GM12864 (cell line): ENCODE measurements at regions not wholly inside any gene's neighbourhood (a gene's known extent, or its start where the extent isn't known, plus 50 kb on each side); places are given as distances from the start of the nearest gene placed in this dataset.
"Not testable (repeated sequence)": the region's sequence is repeated elsewhere in the genome, so short reads cannot be mapped to it uniquely, and the experiment has no call there.

Experiments
- DNase-seq: peaks from one replicate; pipeline ENCODE4 v3.0.0-alpha.2; 2011; ENCODE audit warnings: low read depth
- H3K4me3 ChIP-seq: 2 replicates; pipeline ENCODE4 v1.5.1; 2011; ENCODE audit warnings: mild to moderate bottlenecking, low read depth, low read length, control low read depth
- TF ChIP-seq, protein P1 (sequence below): IDR thresholded peaks from 2 replicates; pipeline ENCODE4 v1.5.1; 2011; ENCODE audit warnings: low read depth, mild to moderate bottlenecking, moderate library complexity, low read length, control low read depth, inconsistent platforms; ENCODE audit errors: missing control alignments

DNA sequence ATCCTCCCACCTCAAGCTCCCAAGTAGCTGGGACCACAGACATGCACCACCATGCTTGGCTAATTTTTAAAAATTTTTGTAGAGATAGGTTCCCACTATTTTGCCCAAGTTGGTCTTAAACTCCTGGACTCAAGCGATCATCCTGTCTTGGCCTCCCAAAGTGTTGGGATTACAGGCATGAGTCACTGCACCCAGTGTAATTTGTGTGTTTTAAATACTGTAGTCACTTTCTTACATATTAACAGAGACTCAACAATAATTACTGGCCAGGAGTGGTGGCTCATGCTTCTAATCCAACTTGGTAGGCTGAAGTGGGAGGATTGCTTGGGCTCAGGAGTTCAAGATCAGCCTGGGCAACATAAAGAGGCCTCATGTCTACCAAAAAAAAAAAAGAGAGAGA is 293.0 kb downstream of the RDH14 start:
- TF ChIP-seq, protein P1, sequence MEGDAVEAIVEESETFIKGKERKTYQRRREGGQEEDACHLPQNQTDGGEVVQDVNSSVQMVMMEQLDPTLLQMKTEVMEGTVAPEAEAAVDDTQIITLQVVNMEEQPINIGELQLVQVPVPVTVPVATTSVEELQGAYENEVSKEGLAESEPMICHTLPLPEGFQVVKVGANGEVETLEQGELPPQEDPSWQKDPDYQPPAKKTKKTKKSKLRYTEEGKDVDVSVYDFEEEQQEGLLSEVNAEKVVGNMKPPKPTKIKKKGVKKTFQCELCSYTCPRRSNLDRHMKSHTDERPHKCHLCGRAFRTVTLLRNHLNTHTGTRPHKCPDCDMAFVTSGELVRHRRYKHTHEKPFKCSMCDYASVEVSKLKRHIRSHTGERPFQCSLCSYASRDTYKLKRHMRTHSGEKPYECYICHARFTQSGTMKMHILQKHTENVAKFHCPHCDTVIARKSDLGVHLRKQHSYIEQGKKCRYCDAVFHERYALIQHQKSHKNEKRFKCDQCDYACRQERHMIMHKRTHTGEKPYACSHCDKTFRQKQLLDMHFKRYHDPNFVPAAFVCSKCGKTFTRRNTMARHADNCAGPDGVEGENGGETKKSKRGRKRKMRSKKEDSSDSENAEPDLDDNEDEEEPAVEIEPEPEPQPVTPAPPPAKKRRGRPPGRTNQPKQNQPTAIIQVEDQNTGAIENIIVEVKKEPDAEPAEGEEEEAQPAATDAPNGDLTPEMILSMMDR: no peak
- H3K4me3 ChIP-seq: no peak overlapping the region

DNA sequence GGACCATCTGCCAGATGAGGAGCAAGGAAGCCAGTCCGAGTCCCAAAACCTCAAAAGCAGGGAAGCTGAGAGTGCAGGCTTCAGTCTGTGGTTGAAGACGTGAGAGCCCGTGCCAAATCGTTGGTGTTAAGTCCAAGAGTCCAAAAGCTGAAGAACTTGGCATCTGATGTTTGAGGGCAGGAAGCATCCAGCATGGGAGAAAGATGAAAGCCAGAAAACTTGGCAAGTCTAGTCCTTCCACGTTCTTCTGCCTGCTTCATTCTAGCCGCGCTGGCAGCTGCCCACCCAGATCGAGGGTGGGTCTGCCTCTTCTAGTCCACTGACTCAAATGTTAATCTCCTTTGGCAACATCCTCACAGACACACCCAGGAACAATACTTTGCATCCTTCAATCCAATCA is 293.8 kb downstream of the RDH14 start:
- H3K4me3 ChIP-seq, DNase-seq: not testable (repeated sequence)

More for the DNA sequence above, 293.0 kb downstream of the RDH14 start:
- DNase-seq: no peak

DNA sequence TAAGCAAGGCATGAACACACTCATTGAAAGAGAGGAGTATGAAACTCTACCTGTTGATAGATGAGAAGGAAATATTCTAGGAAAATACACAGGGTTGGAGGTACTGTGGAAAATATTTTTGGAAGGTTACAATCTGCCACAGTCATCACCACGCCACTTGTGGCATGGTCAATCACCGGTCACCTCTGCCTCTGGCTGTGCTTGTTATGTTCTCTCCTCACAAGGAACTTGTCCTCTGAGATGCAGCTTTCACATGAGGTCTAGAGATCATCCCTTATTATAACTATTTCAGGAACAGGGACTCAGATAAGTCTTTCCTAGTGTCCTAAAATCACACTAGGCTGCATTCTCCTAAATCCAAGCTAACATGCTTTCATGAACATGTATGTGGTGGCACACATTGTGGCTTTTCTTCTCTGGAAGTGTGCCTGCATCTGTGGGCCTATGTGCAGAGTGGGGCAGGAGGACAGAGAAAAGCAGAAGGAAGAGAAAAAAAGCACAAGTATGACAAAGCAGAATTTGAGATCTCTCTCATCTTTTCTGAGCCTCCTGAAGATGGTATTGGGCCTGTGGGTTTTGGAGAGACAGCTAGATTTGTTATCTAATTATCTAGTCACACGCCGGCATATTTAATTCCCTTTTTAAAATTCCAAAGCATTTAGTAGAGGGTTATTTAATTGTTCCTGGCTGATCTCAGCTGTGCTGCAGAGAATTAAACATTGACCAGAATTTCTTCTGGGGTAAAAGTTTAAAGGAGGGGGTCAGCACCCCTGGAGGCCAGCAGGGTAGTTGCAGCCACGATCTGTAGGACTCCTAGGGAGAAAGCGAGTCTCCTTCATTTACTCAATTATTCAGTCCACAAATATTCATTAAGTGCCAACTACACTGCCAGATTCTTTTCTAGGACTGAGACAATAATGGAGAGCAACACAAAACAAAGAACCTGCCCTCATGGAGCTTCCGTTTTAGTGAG is 294.6 kb downstream of the RDH14 start:
- H3K4me3 ChIP-seq: no peak overlapping the region
- TF ChIP-seq, protein P1: peak; percentile 41
- no peak for DNase-seq

DNA sequence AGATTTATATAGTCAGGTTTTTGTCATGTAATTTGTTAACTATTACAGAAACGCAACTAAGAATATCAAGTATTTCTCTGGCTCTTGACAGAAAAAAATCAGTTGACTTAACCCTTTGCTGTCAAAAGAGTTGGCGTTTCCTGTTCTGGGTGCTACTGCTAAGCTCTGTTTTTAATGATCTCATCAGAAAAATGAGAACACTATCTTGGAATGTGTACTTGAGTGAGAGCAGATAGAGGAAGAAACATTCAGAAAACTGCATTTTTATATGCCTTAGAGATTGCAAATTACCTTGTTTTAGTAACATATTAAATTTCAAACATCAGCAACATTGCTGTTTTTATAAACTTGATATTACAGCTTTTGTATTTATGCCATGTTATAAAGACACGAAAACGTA is 297.9 kb downstream of the RDH14 start:
- TF ChIP-seq, protein P1: no peak
- no peak overlapping the region for H3K4me3 ChIP-seq
- no peak for DNase-seq

DNA sequence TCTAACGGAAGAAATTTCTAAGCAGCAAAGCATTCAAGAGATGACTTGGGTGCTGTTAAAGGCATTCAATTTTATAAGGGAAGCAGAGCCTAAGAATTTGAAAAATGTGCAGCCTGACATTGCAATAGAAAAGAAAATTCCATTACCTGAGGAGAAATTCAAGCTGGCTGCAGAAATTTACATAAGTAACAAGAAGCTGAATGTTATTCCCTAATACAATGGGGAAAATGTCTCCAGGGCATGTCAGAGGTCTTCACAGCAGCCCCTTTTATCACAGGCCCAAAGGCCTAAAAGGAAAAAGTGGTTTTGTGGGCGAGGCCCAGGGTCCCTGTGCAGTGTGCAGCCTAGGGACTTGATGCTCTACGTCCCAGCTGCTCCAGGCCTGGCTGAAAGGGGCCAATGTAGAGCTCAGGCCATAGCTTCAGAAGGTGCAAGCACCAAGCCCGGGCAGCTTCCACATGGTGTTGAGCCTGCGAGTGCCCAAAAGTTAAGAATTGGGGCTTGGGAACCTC is 306.7 kb downstream of the RDH14 start:
- H3K4me3 ChIP-seq: no peak overlapping the region
- TF ChIP-seq, protein P1: no peak
- DNase-seq: no peak

DNA sequence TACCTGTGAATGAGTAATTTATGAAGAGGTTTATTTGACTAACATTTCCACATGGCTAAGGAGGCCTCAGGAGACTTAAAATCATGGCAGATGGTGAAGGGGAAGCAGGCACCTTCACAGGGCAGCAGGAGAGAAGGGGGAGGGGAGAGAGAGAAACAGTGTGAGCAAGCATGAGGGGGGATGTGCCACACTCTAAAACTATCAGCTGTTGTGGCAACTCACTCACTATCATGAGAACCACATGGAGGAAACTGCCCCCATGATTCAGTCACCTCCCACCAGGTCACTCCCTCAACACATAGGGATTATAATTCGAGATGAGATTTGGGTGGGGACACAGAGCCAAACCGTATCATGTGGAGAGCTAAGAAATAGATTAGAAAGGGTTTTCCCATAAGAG is 309.0 kb downstream of the RDH14 start:
- no peak overlapping the region for H3K4me3 ChIP-seq
- no peak for DNase-seq
- TF ChIP-seq, protein P1: no peak

DNA sequence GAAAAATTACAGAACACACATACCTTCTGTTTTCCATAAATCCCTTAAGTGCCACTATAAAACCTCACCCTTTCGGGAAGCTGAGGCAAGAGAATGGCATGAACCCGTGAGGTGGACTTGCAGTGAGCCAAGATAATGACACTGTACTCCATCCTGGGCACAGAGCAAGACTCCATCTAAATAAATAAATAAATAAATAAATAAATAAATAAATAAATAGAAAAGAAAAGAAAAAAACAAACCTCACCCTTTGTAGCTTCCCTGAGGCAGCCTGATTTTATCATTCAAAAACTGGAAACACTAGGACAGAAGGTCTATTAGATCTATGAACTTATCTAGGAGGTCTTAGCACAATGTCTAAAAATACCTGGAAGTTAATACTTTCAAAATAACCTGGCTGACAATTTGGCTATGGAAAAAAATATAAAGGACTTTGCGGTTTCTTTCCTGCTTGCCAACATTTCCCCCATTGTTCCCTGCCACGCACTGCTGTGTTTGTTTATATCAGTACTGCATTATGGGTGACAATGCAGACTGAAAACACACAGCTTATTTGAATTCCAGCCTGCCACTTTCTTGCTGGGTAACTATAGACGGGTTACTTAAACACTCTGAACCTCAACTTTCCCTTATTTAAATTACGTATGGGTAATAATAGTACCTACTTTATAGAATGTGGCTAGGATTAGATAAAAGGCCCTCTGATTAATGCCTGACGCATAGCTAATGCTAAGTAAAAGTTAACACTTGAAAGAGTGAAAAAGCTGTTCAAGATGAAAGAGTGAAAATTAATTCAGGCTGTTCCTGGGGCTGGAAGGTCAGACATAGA is 313.0 kb downstream of the RDH14 start:
- DNase-seq: no peak
- TF ChIP-seq, protein P1: no peak
- H3K4me3 ChIP-seq: no peak overlapping the region
